OCI-LY1 (cell line): ENCODE measurements at regions not wholly inside any gene's neighbourhood (a gene's known extent, or its start where the extent isn't known, plus 50 kb on each side); places are given as distances from the start of the nearest gene placed in this dataset.

Source experiments
- H2AFZ ChIP-seq: fragments of 200-600 bp; sonication (generic), shearing (Covaris generic); 2 replicates; pipeline ENCODE4 v1.6.0; 2014; ENCODE audit warnings: antibody characterized with exemption, mild to moderate bottlenecking, low read length
- H3F3A ChIP-seq: fragments of 200-600 bp; sonication (generic), shearing (Covaris generic); 2 replicates; pipeline ENCODE4 v1.6.0; 2014; ENCODE audit warnings: mild to moderate bottlenecking, antibody characterized with exemption, low read length, moderate library complexity; ENCODE audit not compliant: insufficient read depth
- H3K27ac ChIP-seq: fragments of 200-600 bp; sonication (generic); 2 replicates; pipeline ENCODE4 v1.5.1; 2014; ENCODE audit warnings: low read length, mixed run types, mild to moderate bottlenecking, low read depth; ENCODE audit not compliant: poor library complexity, severe bottlenecking
- H3K27me3 ChIP-seq: fragments of 200-600 bp; sonication (generic); 2 replicates; pipeline ENCODE4 v1.6.0; 2014; ENCODE audit warnings: antibody characterized with exemption, mild to moderate bottlenecking, low read length, moderate library complexity; ENCODE audit not compliant: insufficient read depth
- H3K36me3 ChIP-seq: fragments of 200-600 bp; sonication (generic); 2 replicates; pipeline ENCODE4 v1.6.1; 2014; ENCODE audit warnings: mild to moderate bottlenecking, antibody characterized with exemption, low read length, moderate library complexity, mixed read lengths; ENCODE audit not compliant: insufficient read depth
- H3K4me1 ChIP-seq: fragments of 200-600 bp; sonication (generic); 2 replicates; pipeline ENCODE4 v1.5.1; 2014; ENCODE audit warnings: mild to moderate bottlenecking, low read length, moderate library complexity; ENCODE audit not compliant: insufficient read depth, severe bottlenecking
- H3K4me2 ChIP-seq: fragments of 200-600 bp; sonication (generic), shearing (Covaris generic); 2 replicates; pipeline ENCODE4 v1.6.1; 2014; ENCODE audit warnings: low read length
- H3K4me3 ChIP-seq: fragments of 200-600 bp; sonication (generic); 2 replicates; pipeline ENCODE4 v1.5.1; 2014; ENCODE audit warnings: low read length, low read depth, mild to moderate bottlenecking, mixed read lengths; ENCODE audit not compliant: poor library complexity, severe bottlenecking
- H3K79me2 ChIP-seq: fragments of 200-600 bp; shearing (Covaris generic); 2 replicates; pipeline ENCODE4 v1.6.1; 2016; ENCODE audit warnings: mixed run types, low read length, mixed read lengths; ENCODE audit not compliant: insufficient read depth
- H3K9ac ChIP-seq: fragments of 200-600 bp; sonication (generic), shearing (Covaris generic); 2 replicates; pipeline ENCODE4 v1.6.1; 2014; ENCODE audit warnings: mild to moderate bottlenecking, low read length, mixed read lengths
- H3K9me2 ChIP-seq: fragments of 200-600 bp; sonication (generic), shearing (Covaris generic); 2 replicates; pipeline ENCODE4 v1.6.1; 2014; ENCODE audit warnings: low read depth, mild to moderate bottlenecking, low read length, mixed read lengths
- H3K9me3 ChIP-seq: fragments of 200-600 bp; shearing (Covaris generic); 2 replicates; pipeline ENCODE4 v1.6.1; 2014; ENCODE audit warnings: low read length, mixed read lengths
- H4K20me1 ChIP-seq: fragments of 200-600 bp; sonication (generic), shearing (Covaris generic); 2 replicates; pipeline ENCODE4 v1.6.0; 2016; ENCODE audit warnings: mild to moderate bottlenecking, low read length; ENCODE audit not compliant: insufficient read depth
- CTCF ChIP-seq: fragments of 200-600 bp; sonication (generic), shearing (Covaris generic); IDR thresholded peaks from 2 replicates; pipeline ENCODE4 v1.5.1; 2017; ENCODE audit warnings: mild to moderate bottlenecking, antibody characterized with exemption, low read length, moderate library complexity, mixed read lengths
- EZH2 ChIP-seq: fragments of 200-600 bp; sonication (generic), shearing (Covaris generic); IDR thresholded peaks from 2 replicates; pipeline ENCODE4 v1.8.0; 2017; ENCODE audit warnings: borderline replicate concordance, mixed run types, mild to moderate bottlenecking, antibody characterized with exemption, low read length, moderate library complexity, mixed read lengths

GRCh38 chr11:10941871-10942270 lies 84.0 kb upstream of the ZBED5 start:
- TF ChIP-seq CTCF (no peak), EZH2 (no peak)
- Histone ChIP-seq H3K27me3 (no peaks in the 10 kb centered on the region), H3K79me2 (no peaks in the 10 kb centered on the region), H4K20me1 (no peaks in the 10 kb centered on the region), H3K9ac (no peak overlapping the region), H3K4me3 (no peak overlapping the region), H3K27ac (no peak overlapping the region), H3K4me2 (no peak overlapping the region), H3K36me3 (no peaks in the 10 kb centered on the region), H3F3A (no peaks in the 10 kb centered on the region), H3K4me1 (no peaks in the 10 kb centered on the region), H3K9me2 (no peaks in the 10 kb centered on the region), H3K9me3 (no peaks in the 10 kb centered on the region), H2AFZ (no peak overlapping the region)

GRCh38 chr11:10941414-10941813 lies 83.6 kb upstream of the ZBED5 start:
- Histone ChIP-seq H3K9me2 (no peaks in the 10 kb centered on the region), H3K9me3 (no peaks in the 10 kb centered on the region), H3K4me2 (no peak overlapping the region), H3K4me3 (no peak overlapping the region), H3K9ac (no peak overlapping the region), H3F3A (no peaks in the 10 kb centered on the region), H4K20me1 (no peaks in the 10 kb centered on the region), H2AFZ (no peak overlapping the region), H3K4me1 (no peaks in the 10 kb centered on the region), H3K27ac (no peak overlapping the region), H3K27me3 (no peaks in the 10 kb centered on the region), H3K79me2 (no peaks in the 10 kb centered on the region), H3K36me3 (no peaks in the 10 kb centered on the region)
- TF ChIP-seq CTCF (no peak), EZH2 (no peak)

GRCh38 chr11:10938650-10939387 lies 81.0 kb upstream of the ZBED5 start:
- Histone ChIP-seq H3K27me3 (no peaks in the 10 kb centered on the region), H3K9ac (no peak overlapping the region), H2AFZ (no peak overlapping the region), H3K79me2 (no peaks in the 10 kb centered on the region), H3F3A (no peaks in the 10 kb centered on the region), H3K9me3 (no peaks in the 10 kb centered on the region), H3K36me3 (no peaks in the 10 kb centered on the region), H3K4me1 (peaks cover 7% of the 10 kb centered on the region), H4K20me1 (no peaks in the 10 kb centered on the region), H3K9me2 (no peaks in the 10 kb centered on the region), H3K27ac (no peak overlapping the region), H3K4me2 (no peak overlapping the region), H3K4me3 (no peak overlapping the region)
- no peak for TF ChIP-seq EZH2
- TF ChIP-seq CTCF: no peak
